ENCODE measurements at regions not wholly inside any gene's neighbourhood (a gene's known extent, or its start where the extent isn't known, plus 50 kb on each side); places are given as distances from the start of the nearest gene placed in this dataset.

DNA sequence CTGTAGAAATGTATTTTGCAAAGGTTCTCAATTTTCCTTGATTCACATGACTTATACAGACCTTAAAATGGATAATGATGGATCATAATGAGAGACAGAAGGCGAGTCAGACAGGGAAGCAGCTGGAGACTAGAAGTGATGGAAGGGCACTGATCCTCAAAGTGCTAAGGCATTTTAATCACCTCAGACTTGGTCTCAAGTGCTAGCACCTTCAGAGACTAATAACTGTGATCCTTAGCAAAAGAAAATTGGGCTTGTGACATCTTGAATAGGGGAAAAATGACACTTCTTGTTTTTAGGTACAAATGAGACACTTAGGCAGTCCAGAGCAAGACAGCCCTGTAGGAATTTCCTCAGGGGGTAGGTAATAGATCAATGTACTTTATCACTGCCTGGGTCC lies 1011.7 kb downstream of the SQOR start:
- no peak for TF ChIP-seq CTCF (conservative IDR thresholded peaks at IDR 0.05; ENCODE audit: control insufficient read depth, insufficient read depth, low read depth, low read length)
- DNase-seq (ENCODE audit: low read depth), result no peak
- no peak overlapping the region for H3K4me3 ChIP-seq (ENCODE audit: control insufficient read depth, low read depth, low read length)

DNA sequence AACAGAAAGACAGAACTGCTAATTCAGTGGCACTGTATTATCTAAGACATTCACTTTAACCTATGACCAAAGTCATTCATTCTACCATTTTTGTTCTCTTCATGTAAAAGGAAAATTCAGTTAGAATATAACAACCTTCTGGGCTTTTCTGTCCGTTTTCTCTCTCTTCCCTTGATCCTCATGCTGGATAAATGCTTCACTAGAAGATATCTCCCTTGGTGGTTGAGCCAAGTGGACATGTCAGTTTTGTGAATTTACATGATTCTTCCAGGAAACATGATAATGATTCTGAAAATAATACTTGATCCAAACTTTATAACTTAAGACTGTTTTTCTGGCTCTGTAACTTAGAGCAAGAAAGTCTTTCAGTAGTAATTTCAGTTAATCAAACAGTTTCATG lies 1012.2 kb downstream of the SQOR start:
- DNase-seq (ENCODE audit: low read depth), result no peak
- TF ChIP-seq CTCF (conservative IDR thresholded peaks at IDR 0.05; ENCODE audit: control insufficient read depth, insufficient read depth, low read depth, low read length), result no peak
- H3K4me3 ChIP-seq (ENCODE audit: control insufficient read depth, low read depth, low read length), result no peak overlapping the region

DNA sequence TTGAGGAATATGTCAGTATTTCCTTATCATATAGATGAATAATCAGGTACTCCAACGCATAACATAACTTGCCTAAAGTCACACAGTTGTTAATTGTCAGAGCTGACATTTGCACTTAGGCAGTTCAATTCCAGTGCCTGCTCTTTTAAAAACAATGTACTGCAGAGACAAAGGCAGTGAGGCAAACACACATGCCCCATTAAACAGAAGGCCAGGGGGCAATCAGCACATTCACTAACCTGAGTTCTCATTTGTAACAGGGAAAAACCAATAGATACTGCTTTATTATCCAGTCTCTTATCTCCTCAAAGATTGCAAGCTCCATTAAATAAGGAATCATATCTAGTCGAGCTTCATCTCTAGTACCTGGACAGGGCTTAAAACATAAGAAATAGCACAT lies 1017.4 kb downstream of the SQOR start:
- TF ChIP-seq CTCF (conservative IDR thresholded peaks at IDR 0.05; ENCODE audit: control insufficient read depth, insufficient read depth, low read depth, low read length), result no peak
- no peak for DNase-seq (ENCODE audit: low read depth)
- H3K4me3 ChIP-seq (ENCODE audit: control insufficient read depth, low read depth, low read length), result no peak overlapping the region

GRCh38 chr15:46654993-46655392 lies 1020.2 kb downstream of the SQOR start:
- no peak for TF ChIP-seq CTCF (conservative IDR thresholded peaks at IDR 0.05; ENCODE audit: control insufficient read depth, insufficient read depth, low read depth, low read length)
- no peak overlapping the region for H3K4me3 ChIP-seq (ENCODE audit: control insufficient read depth, low read depth, low read length)
- DNase-seq (ENCODE audit: low read depth), result peak; percentile 3

DNA sequence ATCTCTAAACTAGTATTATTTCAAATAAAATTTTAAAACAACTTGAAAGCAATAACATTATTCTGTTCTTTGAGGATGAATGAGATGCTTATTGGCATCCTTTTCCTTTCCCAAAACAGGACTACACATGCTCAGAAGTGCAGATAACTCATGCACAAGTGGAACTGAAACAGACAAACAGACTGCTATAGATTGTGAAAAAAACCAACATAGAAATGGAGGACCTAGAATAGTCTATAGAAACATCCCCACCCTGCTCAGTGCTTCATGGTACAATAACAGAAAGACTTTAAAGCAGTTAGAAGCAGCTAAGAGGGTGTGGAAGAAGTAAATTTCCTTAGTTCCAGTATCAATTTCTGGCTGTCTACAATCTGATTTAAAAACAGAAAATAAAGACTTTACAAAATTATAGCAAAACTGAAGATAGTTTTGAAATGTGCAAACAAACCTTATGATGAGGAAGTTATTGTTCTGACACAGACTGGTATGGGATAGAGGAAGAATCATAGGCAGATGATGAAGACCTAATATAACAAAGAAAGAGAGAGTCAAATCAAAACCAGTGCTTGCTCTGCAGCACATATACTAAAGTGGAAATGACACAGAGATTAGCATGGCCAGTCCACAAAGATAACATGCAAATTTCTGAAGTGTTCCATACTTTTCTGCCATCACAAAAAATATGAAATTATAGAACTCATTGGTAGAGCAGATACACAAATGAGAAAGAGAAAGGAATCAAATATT lies 1025.4 kb downstream of the SQOR start:
- no peak for TF ChIP-seq CTCF (conservative IDR thresholded peaks at IDR 0.05; ENCODE audit: control insufficient read depth, insufficient read depth, low read depth, low read length)
- H3K4me3 ChIP-seq (ENCODE audit: control insufficient read depth, low read depth, low read length), result no peak overlapping the region

GRCh38 chr15:46670258-46670657 lies 1035.4 kb downstream of the SQOR start:
- H3K4me3 ChIP-seq (ENCODE audit: control insufficient read depth, low read depth, low read length), result no peak overlapping the region
- no peak for DNase-seq (ENCODE audit: low read depth)
- TF ChIP-seq CTCF (conservative IDR thresholded peaks at IDR 0.05; ENCODE audit: control insufficient read depth, insufficient read depth, low read depth, low read length), result no peak

More for the DNA sequence above, 1025.4 kb downstream of the SQOR start:
- no peak for DNase-seq (ENCODE audit: low read depth)
